Breast epithelium (tissue), 4 donors: ENCODE measurements at regions not wholly inside any gene's neighbourhood (a gene's known extent, or its start where the extent isn't known, plus 50 kb on each side); places are given as distances from the start of the nearest gene placed in this dataset.

Source experiments
- DNase-seq, 2 donors: peaks; one replicate each; pipeline ENCODE4 v3.0.0-alpha.2; 2019; ENCODE audit warnings: low spot score in 2 of 2
- H3K27ac ChIP-seq, 2 donors: fragments of 200-600 bp; sonication (generic) in 1 of 2; one replicate each; pipeline ENCODE4 v1.5.1; 2016 to 2019; ENCODE audit warnings: mild to moderate bottlenecking in 1 of 2
- H3K27me3 ChIP-seq, 2 donors: fragments of 200-600 bp; sonication (generic) in 1 of 2; one replicate each; pipeline versions ENCODE4 v1.5.1 to v1.6.0; 2017 to 2019; ENCODE audit warnings: control low read depth in 1 of 2, mild to moderate bottlenecking in 1 of 2
- H3K36me3 ChIP-seq: fragments of 200-600 bp; one replicate; pipeline ENCODE4 v1.5.1; 2019
- H3K4me1 ChIP-seq, 2 donors: fragments of 200-600 bp; sonication (generic); one replicate each; pipeline ENCODE4 v1.5.1; 2016 to 2019; ENCODE audit warnings: control low read depth in 1 of 2
- H3K4me3 ChIP-seq, 3 donors: fragments of 200-600 bp; sonication (generic); 1 replicate in 2 of 3; 2 replicates in 1 of 3; pipeline ENCODE4 v1.5.1; 2016 to 2019; ENCODE audit warnings: mild to moderate bottlenecking in 3 of 3, moderate library complexity in 2 of 3
- H3K9me3 ChIP-seq, 2 donors: fragments of 200-600 bp; sonication (generic) in 1 of 2; one replicate each; pipeline ENCODE4 v1.5.1; 2016 to 2019; ENCODE audit warnings: control low read depth in 1 of 2
- POLR2A ChIP-seq: fragments of 450-650 bp; IDR thresholded peaks from one replicate; pipeline ENCODE4 v1.6.1; 2016; ENCODE audit warnings: antibody characterized with exemption, mild to moderate bottlenecking, moderate library complexity
- POLR2AphosphoS5 ChIP-seq, 3 donors: sonication (generic); formaldehyde crosslinking; IDR thresholded peaks; one replicate each; pipeline ENCODE4 v1.6.1; 2017; ENCODE audit warnings: antibody characterized with exemption in 3 of 3
- intact Hi-C: fragments of 100-400 bp; cut with DNase I; formaldehyde crosslinking; loops from one replicate; pipeline ENCODE4 v1.15.1; 2023; ENCODE audit warnings: low total_unique reads
- TF ChIP-seq, protein P1 (sequence below), 3 donors: fragments of 450-650 bp; IDR thresholded peaks; one replicate each; pipeline ENCODE4 v1.5.1; 2016 to 2017; ENCODE audit warnings: antibody characterized with exemption in 3 of 3, mild to moderate bottlenecking in 3 of 3, moderate library complexity in 3 of 3

DNA sequence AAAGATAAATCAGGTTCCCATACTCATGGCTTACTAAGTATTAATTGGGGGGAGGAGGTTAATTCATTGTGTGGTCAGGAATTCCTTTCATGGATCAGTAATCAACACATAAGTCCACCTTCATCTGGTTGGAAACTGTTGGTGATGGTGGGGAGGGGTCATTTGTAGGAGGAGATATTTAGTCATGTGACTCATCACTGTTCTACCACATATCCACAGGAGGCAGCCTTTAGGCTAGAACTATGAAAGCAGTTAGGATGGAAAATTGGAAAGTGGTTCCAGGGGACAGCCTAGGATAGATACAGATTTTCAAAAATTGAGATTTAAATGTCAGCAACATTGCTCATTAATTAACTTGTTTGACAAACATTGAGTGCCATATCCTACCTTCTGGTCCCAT, 122.8 kb upstream of the PAXBP1 start:
- H3K4me1 ChIP-seq, result no peaks in the 10 kb centered on the region
- no peak for DNase-seq
- H3K27ac ChIP-seq, result no peak overlapping the region
- H3K4me3 ChIP-seq, result no peak overlapping the region
- intact Hi-C loops, result no loop called here
- H3K36me3 ChIP-seq, result no peaks in the 10 kb centered on the region
- no peaks in the 10 kb centered on the region for H3K9me3 ChIP-seq
- TF ChIP-seq, protein P1, sequence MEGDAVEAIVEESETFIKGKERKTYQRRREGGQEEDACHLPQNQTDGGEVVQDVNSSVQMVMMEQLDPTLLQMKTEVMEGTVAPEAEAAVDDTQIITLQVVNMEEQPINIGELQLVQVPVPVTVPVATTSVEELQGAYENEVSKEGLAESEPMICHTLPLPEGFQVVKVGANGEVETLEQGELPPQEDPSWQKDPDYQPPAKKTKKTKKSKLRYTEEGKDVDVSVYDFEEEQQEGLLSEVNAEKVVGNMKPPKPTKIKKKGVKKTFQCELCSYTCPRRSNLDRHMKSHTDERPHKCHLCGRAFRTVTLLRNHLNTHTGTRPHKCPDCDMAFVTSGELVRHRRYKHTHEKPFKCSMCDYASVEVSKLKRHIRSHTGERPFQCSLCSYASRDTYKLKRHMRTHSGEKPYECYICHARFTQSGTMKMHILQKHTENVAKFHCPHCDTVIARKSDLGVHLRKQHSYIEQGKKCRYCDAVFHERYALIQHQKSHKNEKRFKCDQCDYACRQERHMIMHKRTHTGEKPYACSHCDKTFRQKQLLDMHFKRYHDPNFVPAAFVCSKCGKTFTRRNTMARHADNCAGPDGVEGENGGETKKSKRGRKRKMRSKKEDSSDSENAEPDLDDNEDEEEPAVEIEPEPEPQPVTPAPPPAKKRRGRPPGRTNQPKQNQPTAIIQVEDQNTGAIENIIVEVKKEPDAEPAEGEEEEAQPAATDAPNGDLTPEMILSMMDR (IDR thresholded peaks at IDR 0.05), result no peak
- no peak for TF ChIP-seq POLR2AphosphoS5 (IDR thresholded peaks at IDR 0.05)
- no peak for TF ChIP-seq POLR2A
- no peaks in the 10 kb centered on the region for H3K27me3 ChIP-seq

DNA sequence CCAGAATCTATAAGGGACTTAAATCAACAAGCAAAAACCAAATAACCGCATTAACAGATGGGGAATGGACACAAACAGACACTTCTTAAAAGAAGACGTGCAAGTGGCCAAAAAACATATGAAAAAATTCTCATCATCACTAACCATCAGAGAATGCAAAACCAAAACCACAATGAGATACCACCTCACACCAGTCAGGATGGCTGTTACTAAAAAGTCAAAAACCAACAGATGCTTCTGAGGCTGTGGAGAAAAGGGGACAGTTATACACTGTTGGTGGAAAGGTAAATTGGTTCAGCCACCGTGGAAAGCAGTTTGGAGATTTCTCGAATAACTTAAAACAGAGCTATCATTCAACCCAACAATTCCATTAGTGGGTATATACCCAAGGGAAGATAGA, 124.9 kb upstream of the OLIG2 start:
- Histone ChIP-seq H3K27ac (no peak overlapping the region), H3K4me3 (no peak overlapping the region), H3K9me3 (no peaks in the 10 kb centered on the region), H3K4me1 (no peaks in the 10 kb centered on the region), H3K36me3 (no peaks in the 10 kb centered on the region), H3K27me3 (no peaks in the 10 kb centered on the region)
- DNase-seq, result no peak
- intact Hi-C loops, result no loop called here
- TF ChIP-seq, protein P1 (IDR thresholded peaks at IDR 0.05), result no peak
- TF ChIP-seq POLR2AphosphoS5 (IDR thresholded peaks at IDR 0.05), result no peak
- TF ChIP-seq POLR2A, result no peak

DNA sequence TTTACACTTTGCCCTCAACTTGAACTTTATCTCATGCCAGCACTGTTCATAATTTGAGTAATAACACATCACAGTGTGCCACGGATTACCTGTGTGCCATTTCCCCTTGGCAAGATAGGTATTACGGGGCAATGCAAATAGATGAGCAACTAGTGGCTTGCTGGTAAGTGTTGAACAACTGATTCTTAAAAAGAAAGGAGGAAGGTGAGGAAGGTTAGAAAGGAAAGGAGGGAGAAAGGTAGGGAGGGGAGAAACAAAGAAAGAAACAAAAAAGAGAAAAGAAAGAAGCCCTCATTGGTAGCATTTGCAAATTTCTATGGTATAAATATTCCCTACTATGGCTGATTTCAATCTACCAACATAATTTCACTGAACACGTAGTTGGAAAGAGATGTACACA, 118.2 kb upstream of the OLIG2 start:
- no peaks in the 10 kb centered on the region for H3K9me3 ChIP-seq
- no peak overlapping the region for H3K27ac ChIP-seq
- H3K27me3 ChIP-seq, result no peaks in the 10 kb centered on the region
- no peaks in the 10 kb centered on the region for H3K36me3 ChIP-seq
- no peaks in the 10 kb centered on the region for H3K4me1 ChIP-seq
- H3K4me3 ChIP-seq, result no peak overlapping the region
- TF ChIP-seq, protein P1 (IDR thresholded peaks at IDR 0.05), result no peak
- TF ChIP-seq POLR2AphosphoS5 (IDR thresholded peaks at IDR 0.05) (no peak), POLR2A (no peak)
- no peak for DNase-seq
- intact Hi-C loops, result no loop called here

DNA sequence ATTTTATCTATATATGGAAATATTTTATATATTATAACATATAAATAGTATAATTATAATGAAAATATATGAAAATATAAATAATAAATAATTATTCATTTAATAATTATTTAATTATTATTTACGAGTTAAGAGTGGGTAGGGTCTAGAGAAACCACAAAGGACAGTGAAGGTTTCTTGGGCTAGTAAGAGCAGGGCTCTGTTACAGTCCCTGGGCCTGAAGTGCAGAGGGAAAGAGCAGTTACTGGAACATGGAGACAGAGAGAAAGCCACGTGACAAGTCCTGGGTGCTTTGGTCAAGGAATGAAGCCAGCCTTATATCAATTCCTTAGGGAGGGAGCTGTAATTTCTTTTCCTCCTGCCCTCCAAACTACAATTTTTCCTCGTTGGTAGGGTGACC, 117.2 kb upstream of the OLIG2 start:
- intact Hi-C loops, result no loop called here
- TF ChIP-seq, protein P1 (IDR thresholded peaks at IDR 0.05), result no peak
- TF ChIP-seq POLR2AphosphoS5 (IDR thresholded peaks at IDR 0.05) (no peak), POLR2A (no peak)
- H3K4me1 ChIP-seq, result no peaks in the 10 kb centered on the region
- DNase-seq, result no peak
- no peak overlapping the region for H3K27ac ChIP-seq
- no peaks in the 10 kb centered on the region for H3K27me3 ChIP-seq
- H3K36me3 ChIP-seq, result no peaks in the 10 kb centered on the region
- H3K4me3 ChIP-seq, result no peak overlapping the region
- H3K9me3 ChIP-seq, result no peaks in the 10 kb centered on the region

DNA sequence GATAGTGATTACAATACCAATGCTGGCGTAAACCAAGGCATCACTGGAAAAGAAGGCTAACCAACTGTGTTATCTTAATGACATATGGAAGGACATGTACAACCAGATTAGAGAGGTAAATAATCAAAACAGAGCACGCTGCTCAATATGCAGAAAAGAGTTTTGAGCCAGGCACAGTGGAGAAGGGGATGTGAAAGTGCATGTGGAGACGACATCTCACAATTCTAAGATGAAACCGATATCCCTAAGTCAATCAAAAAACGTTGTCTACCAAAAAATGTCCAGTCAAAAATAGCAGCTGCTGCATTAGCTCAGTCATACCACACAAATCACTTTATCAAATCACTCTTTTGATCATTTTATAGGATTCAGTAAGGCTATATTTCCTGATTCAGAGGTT, 116.3 kb upstream of the OLIG2 start:
- no peaks in the 10 kb centered on the region for H3K9me3 ChIP-seq
- no peak for DNase-seq
- TF ChIP-seq POLR2A (no peak), POLR2AphosphoS5 (IDR thresholded peaks at IDR 0.05) (no peak)
- TF ChIP-seq, protein P1 (IDR thresholded peaks at IDR 0.05), result no peak
- no peaks in the 10 kb centered on the region for H3K36me3 ChIP-seq
- intact Hi-C loops, result no loop called here
- no peaks in the 10 kb centered on the region for H3K27me3 ChIP-seq
- H3K27ac ChIP-seq, result no peak overlapping the region
- no peak overlapping the region for H3K4me3 ChIP-seq
- no peaks in the 10 kb centered on the region for H3K4me1 ChIP-seq
